Omental fat pad (tissue), 3 donors: ENCODE measurements at regions not wholly inside any gene's neighbourhood (a gene's known extent, or its start where the extent isn't known, plus 50 kb on each side); places are given as distances from the start of the nearest gene placed in this dataset.
"Not testable (repeated sequence)": the region's sequence is repeated elsewhere in the genome, so short reads cannot be mapped to it uniquely, and the experiment has no call there.

Source experiments
- ATAC-seq: fragments of 150-250 bp; one replicate; pipeline ENCODE4 v1.9.1; 2016; ENCODE audit warnings: mild to moderate bottlenecking, moderate library complexity; ENCODE audit not compliant: low FRiP score
- DNase-seq: peaks from one replicate; pipeline ENCODE4 v3.0.0-alpha.2; 2019; ENCODE audit warnings: low spot score
- CTCF ChIP-seq, 3 donors: fragments of 450-650 bp; IDR thresholded peaks; one replicate each; pipeline ENCODE4 v1.5.1; 2016 to 2017; ENCODE audit warnings: antibody characterized with exemption in 3 of 3, mild to moderate bottlenecking in 3 of 3, moderate library complexity in 2 of 3

- ATAC-seq (no peak), DNase-seq (no peak)
- no peak for TF ChIP-seq CTCF (IDR thresholded peaks at IDR 0.05)
Observed at GRCh38 chr3:98711426-98711825, 51.7 kb upstream of the ST3GAL6 start.

GRCh38 chr3:98712726-98713125, 50.4 kb upstream of the ST3GAL6 start:
- DNase-seq = no peak
- no peak for TF ChIP-seq CTCF (IDR thresholded peaks at IDR 0.05)
- ATAC-seq = no peak

GRCh38 chr3:98713332-98713731, 49.8 kb upstream of the ST3GAL6 start:
- DNase-seq, ATAC-seq: not testable (repeated sequence)
